ENCODE measurements at regions not wholly inside any gene's neighbourhood (a gene's known extent, or its start where the extent isn't known, plus 50 kb on each side); places are given as distances from the start of the nearest gene placed in this dataset.
A peak's percentile ranks its signal among the peaks of the same experiment; 100 is the strongest.

GRCh38 chr11:22567759-22568158, 57.9 kb downstream of the FANCF start:
- no peak for FAIRE-seq
- no peak overlapping the region for H3K9ac ChIP-seq (ENCODE audit: low read length in 3 of 3)
- no peaks in the 10 kb centered on the region for H3K9me3 ChIP-seq (ENCODE audit: control insufficient read depth in 2 of 3, insufficient read depth in 1 of 3, low read length in 3 of 3)
- DNase-seq, result peak in 1 of 5 donors; percentile 39
- TF ChIP-seq CTCF (IDR thresholded peaks at IDR 0.05; ENCODE audit: borderline replicate concordance, extremely low read depth, insufficient read depth), result no peak
- H3K27ac ChIP-seq (ENCODE audit: low read depth in 2 of 2, low read length in 2 of 2), result no peak overlapping the region
- H3K4me3 ChIP-seq (ENCODE audit: low read length in 3 of 3), result no peak overlapping the region
- no peaks in the 10 kb centered on the region for H3K27me3 ChIP-seq (ENCODE audit: control insufficient read depth, insufficient read depth, low read length)
- no peaks in the 10 kb centered on the region for H3K36me3 ChIP-seq (ENCODE audit: control insufficient read depth in 2 of 3, insufficient read depth in 3 of 3, low read length in 3 of 3)
- intact Hi-C loops (cut with DNase I), result no loop called here
- no peaks in the 10 kb centered on the region for H3K4me1 ChIP-seq (ENCODE audit: control insufficient read depth in 2 of 3, insufficient read depth in 2 of 3, low read depth in 1 of 3, low read length in 3 of 3)

- no peaks in the 10 kb centered on the region for H3K4me1 ChIP-seq (ENCODE audit: control insufficient read depth in 2 of 3, insufficient read depth in 2 of 3, low read depth in 1 of 3, low read length in 3 of 3)
Measured at GRCh38 chr11:22566293-22566692, 59.3 kb downstream of the FANCF start.

GRCh38 chr11:22561283-22561682, 64.3 kb downstream of the FANCF start:
- H3K9ac ChIP-seq (ENCODE audit: low read length in 3 of 3), result no peak overlapping the region
- H3K4me1 ChIP-seq (ENCODE audit: control insufficient read depth in 2 of 3, insufficient read depth in 2 of 3, low read depth in 1 of 3, low read length in 3 of 3), result no peaks in the 10 kb centered on the region
- no peaks in the 10 kb centered on the region for H3K27me3 ChIP-seq (ENCODE audit: control insufficient read depth, insufficient read depth, low read length)
- no peak for FAIRE-seq
- no peak for DNase-seq
- TF ChIP-seq CTCF (IDR thresholded peaks at IDR 0.05; ENCODE audit: borderline replicate concordance, extremely low read depth, insufficient read depth), result no peak
- intact Hi-C loops (cut with DNase I), result no loop called here
- no peak overlapping the region for H3K4me3 ChIP-seq (ENCODE audit: low read length in 3 of 3)
- no peaks in the 10 kb centered on the region for H3K36me3 ChIP-seq (ENCODE audit: control insufficient read depth in 2 of 3, insufficient read depth in 3 of 3, low read length in 3 of 3)
- H3K27ac ChIP-seq (ENCODE audit: low read depth in 2 of 2, low read length in 2 of 2), result no peak overlapping the region
- H3K9me3 ChIP-seq (ENCODE audit: control insufficient read depth in 2 of 3, insufficient read depth in 1 of 3, low read length in 3 of 3), result no peaks in the 10 kb centered on the region

More at GRCh38 chr11:22566293-22566692, 59.3 kb downstream of the FANCF start:
- peak in 1 of 5 donors; percentile 49 for DNase-seq
- no peak for FAIRE-seq
- H3K36me3 ChIP-seq (ENCODE audit: control insufficient read depth in 2 of 3, insufficient read depth in 3 of 3, low read length in 3 of 3), result no peaks in the 10 kb centered on the region
- H3K4me3 ChIP-seq (ENCODE audit: low read length in 3 of 3), result no peak overlapping the region
- TF ChIP-seq CTCF (IDR thresholded peaks at IDR 0.05; ENCODE audit: borderline replicate concordance, extremely low read depth, insufficient read depth), result no peak
- H3K27ac ChIP-seq (ENCODE audit: low read depth in 2 of 2, low read length in 2 of 2), result no peak overlapping the region
- no peaks in the 10 kb centered on the region for H3K27me3 ChIP-seq (ENCODE audit: control insufficient read depth, insufficient read depth, low read length)
- intact Hi-C loops (cut with DNase I), result no loop called here
- H3K9me3 ChIP-seq (ENCODE audit: control insufficient read depth in 2 of 3, insufficient read depth in 1 of 3, low read length in 3 of 3), result no peaks in the 10 kb centered on the region
- H3K9ac ChIP-seq (ENCODE audit: low read length in 3 of 3), result no peak overlapping the region

- intact Hi-C loops (cut with DNase I), result no loop called here
- DNase-seq (no peak), FAIRE-seq (no peak)
Measured at GRCh38 chr11:22559416-22559815, 66.2 kb downstream of the FANCF start.

More at GRCh38 chr11:22559416-22559815, 66.2 kb downstream of the FANCF start:
- Histone ChIP-seq H3K4me1 (ENCODE audit: control insufficient read depth in 2 of 3, insufficient read depth in 2 of 3, low read depth in 1 of 3, low read length in 3 of 3) (no peaks in the 10 kb centered on the region), H3K4me3 (ENCODE audit: low read length in 3 of 3) (no peak overlapping the region), H3K9me3 (ENCODE audit: control insufficient read depth in 2 of 3, insufficient read depth in 1 of 3, low read length in 3 of 3) (no peaks in the 10 kb centered on the region), H3K27ac (ENCODE audit: low read depth in 2 of 2, low read length in 2 of 2) (no peak overlapping the region), H3K27me3 (ENCODE audit: control insufficient read depth, insufficient read depth, low read length) (no peaks in the 10 kb centered on the region), H3K9ac (ENCODE audit: low read length in 3 of 3) (no peak overlapping the region), H3K36me3 (ENCODE audit: control insufficient read depth in 2 of 3, insufficient read depth in 3 of 3, low read length in 3 of 3) (no peaks in the 10 kb centered on the region)
- no peak for TF ChIP-seq CTCF (IDR thresholded peaks at IDR 0.05; ENCODE audit: borderline replicate concordance, extremely low read depth, insufficient read depth)

Measured in kidney (tissue), 13 donors.